Lung microvascular endothelial cell (primary cell): ENCODE measurements at regions not wholly inside any gene's neighbourhood (a gene's known extent, or its start where the extent isn't known, plus 50 kb on each side); places are given as distances from the start of the nearest gene placed in this dataset.
A peak's percentile ranks its signal among the peaks of the same experiment; 100 is the strongest.
"Not testable (repeated sequence)": the region's sequence is repeated elsewhere in the genome, so short reads cannot be mapped to it uniquely, and the experiment has no call there.

ENCODE experiments used
- DNase-seq, 2 donors: peaks; one replicate each; pipeline versions ENCODE4 v3.0.0 to v3.0.0-alpha.2; 2010; ENCODE audit warnings: low read depth in 2 of 2

- DNase-seq = no peak
Observed at GRCh38 chr14:82667501-82667900, 1133.8 kb upstream of the SEL1L start.

DNA sequence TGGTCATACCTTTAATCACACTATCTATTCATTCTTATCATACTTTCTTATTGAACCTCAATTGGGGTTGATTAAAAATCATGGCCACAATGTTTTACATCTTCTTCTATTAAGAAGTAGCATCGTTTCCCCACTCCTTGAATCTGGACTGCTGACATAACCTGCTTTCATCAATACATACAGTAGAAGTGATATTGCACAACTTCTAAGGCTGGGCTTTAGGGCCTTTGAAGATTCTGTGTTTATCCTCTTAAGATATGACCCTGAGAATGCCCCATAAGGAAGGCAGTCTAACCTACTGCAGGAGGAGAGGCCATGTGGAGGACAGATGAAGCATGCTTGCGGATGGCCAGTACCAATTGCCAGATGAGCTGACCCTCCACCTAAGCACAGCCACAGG, 1142.8 kb upstream of the SEL1L start:
- no peak for DNase-seq

- DNase-seq = no peak
Observed at GRCh38 chr14:82689948-82690347, 1156.3 kb upstream of the SEL1L start.

GRCh38 chr14:82691191-82691590, 1157.5 kb upstream of the SEL1L start:
- DNase-seq = not testable (repeated sequence)

DNA sequence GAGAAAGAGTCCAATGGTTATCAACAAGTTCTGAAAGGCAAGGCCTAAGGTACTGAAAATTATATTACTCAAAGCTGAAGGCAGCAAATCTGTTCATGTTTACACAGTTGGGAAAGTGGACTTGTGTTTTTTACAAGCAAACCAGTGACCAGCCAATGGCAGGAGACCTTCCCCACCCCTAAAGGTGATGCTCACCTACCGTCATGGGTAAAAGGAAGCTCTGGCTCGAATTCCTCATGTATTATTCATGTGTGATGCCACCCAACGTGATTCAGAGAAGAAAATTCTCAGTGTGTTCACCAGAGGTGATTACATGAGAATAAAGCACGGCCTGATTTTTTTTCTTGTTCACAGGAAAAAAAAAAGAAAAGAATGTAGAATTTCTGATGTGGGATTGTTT, 1161.2 kb upstream of the SEL1L start:
- DNase-seq = no peak

- DNase-seq = no peak
Observed at GRCh38 chr14:82704218-82704617, 1170.6 kb upstream of the SEL1L start.

GRCh38 chr14:82710267-82710841, 1176.7 kb upstream of the SEL1L start:
- peak; percentile 56 to 72 for DNase-seq

DNA sequence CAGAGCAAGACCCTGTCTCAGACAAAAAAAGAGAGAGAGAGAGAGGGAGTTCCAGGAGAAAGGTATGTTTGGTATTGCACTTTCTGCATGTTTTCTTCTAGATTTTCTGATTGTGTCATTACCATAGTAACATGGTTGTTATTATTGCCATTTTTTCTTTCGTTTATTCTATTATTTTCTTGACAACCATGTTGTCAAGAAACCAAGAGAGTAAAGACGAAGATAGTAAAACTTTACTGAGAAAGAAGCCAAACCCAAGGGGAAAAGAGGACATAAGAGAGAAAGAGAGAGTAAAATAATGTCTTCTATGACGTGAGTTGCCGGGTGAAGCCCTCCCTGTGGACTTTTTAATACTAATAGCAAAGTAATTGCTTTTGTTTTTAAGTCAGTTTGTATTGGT, 1186.0 kb upstream of the SEL1L start:
- DNase-seq = no peak

- no peak for DNase-seq
Observed at GRCh38 chr14:82720431-82720830, 1186.8 kb upstream of the SEL1L start.

- no peak for DNase-seq
Observed at GRCh38 chr14:82720946-82721345, 1187.3 kb upstream of the SEL1L start.

DNA sequence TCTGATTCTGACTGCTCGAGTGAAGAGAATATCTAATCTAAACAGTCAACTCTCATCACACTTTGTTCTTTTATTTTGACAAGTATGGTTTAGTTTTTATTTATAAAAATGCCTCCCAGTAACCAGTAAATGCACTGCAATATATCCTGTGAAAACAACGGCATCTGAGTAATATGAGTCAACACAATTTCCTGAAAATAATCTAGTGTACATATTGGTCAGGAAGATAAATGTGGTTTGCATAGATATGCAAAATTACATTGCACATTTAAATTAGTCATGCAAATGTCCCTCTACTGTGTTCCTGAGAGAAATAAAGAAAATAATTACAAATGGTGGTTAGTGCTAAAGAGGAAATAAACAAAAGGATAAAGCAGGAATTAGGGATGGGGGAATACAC, 1190.7 kb upstream of the SEL1L start:
- DNase-seq = no peak

DNA sequence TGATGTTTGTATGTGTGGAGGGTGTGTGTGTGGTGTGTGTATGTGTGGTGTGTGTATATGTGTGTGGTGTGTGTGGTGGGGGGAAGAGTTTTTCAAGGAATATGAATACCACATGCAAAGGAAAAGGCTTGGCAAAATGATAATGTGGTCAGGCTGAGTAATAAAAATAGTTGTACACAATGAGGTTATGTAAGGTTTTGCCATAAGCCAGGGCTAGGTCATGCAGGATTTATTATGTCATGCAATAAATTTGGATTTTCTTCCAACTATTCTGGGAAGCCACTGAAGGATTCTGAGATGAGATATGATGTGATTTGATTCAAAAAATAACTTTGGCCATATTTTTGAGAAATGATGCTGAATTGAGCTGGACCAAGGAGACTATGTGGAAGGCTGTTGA, 1191.6 kb upstream of the SEL1L start:
- no peak for DNase-seq

DNA sequence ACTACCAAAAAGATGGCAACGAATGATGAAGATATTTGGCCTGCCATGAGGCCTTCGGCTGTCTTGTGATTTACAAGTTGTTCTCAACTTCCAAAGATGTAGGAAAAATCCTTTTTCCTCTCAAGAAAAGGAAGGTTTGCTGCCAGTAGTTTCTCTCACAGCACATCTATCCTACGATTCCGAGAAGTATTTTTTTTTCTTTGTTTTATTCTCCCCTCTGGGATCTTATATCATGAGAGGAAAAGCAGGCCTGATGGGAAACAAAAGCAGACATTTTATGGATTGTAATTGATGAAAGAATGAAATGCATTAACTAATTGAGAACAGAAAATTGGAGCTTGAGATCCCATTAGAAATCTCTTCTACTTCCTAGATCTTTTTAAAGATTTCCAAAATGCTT, 1197.9 kb upstream of the SEL1L start:
- DNase-seq = no peak

- DNase-seq = no peak
Observed at GRCh38 chr14:82740547-82740946, 1206.9 kb upstream of the SEL1L start.

- no peak for DNase-seq
Observed at GRCh38 chr14:82755476-82755875, 1221.8 kb upstream of the SEL1L start.

GRCh38 chr14:82755923-82756322, 1222.3 kb upstream of the SEL1L start:
- no peak for DNase-seq

DNA sequence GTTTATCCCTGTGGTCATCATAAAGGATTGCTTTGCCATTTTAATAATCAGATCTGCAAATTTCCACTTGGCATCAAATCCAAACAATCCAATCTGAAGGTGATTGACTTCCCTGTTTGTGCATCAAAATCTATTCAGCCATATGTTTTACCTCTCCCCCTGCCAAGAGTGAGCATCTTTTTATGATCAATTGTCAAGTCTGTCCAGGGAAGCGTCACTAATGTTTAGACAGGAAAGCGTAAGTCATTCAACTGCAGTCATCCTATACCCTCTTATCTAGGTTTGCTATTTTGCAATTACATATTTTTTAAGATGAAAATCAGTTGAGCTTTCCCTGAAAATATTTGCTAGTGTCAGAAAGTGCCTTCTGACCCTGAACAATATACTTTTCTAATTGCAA, 1224.1 kb upstream of the SEL1L start:
- DNase-seq = no peak

DNA sequence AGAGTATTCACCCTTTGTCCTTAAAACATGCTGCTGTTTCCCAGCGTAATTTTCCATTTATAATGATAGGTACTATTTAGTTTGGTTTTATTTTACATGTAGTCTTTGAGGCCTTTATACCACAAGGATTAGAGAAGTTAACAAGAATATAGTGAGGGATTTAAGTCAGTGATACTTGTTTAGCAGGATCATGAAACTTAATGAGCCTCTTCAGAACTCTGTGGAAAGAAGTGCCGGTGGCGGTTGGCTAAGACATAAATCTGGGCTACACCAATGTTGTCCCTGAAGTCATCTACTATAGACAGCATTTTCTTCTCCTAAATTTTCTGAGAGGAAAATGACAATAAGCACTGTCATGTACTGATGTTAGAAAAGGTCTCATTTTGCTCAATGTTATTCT, 1226.0 kb upstream of the SEL1L start:
- DNase-seq = no peak

DNA sequence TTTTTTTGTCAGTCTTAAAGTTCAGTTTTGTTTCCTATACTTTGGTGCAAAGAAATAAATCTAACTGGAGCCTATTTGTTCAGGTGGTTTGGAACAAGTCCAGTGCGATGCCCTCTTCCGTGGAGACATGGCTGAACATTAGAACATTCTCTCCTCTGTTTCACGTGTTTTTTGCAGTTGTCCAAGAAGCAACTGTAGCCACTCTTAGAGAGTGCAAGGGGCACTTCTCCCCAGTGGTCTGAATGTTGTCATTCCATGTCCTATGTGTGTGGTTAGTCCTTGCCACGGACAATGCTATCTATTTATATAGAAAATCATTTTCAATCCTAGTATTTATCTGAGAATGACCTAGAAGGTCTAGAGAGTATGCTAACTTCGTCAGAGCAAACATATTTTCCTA, 1232.5 kb upstream of the SEL1L start:
- no peak for DNase-seq

GRCh38 chr14:82766996-82767395, 1233.3 kb upstream of the SEL1L start:
- DNase-seq = no peak

- DNase-seq = no peak
Observed at GRCh38 chr14:82776958-82777357, 1243.3 kb upstream of the SEL1L start.

DNA sequence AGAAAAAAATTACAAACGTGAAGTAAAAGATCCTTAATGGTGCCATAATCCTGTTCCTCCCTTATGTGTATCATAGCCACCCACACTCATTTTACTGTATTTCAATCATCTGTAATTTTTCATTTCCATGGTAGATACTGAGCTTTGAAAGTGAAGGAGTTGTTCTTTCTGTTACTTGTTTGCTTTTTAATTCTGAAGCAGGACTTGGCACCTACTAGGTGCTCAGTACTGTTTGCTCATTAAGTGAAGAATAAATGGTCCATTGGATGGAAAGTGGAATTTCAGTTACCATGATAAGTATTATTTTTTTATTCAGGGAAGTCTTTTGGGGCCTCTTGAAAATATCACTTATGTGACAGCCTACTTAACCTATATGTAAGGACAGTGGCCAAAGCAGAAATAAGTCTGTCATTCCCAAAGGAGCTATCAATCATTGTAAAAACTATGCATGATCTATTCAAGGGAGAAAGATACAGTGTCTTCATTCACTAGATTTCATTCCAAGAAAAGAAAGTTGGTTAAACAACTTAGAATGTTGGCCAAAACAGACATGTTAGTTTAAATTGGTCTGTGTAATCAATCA, 1244.4 kb upstream of the SEL1L start:
- no peak for DNase-seq

DNA sequence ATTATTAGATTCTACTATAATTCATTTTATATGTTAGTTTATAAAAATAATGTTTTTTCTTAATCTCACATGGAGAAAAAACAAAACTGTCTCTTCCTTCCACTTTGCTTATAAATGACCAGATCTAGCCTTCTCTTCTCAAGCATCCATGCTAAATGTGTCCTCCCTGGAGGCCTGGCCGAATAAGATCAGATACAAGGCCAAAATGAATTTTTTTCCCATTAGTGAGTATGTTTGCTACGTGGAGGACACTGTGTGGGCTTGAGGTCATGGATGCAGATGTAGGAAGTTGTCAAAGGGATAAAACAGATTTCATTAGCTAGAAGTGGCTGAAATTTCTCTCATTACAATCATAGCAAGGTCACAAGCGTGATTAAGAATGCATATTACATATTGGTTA, 1244.9 kb upstream of the SEL1L start:
- no peak for DNase-seq

GRCh38 chr14:82779301-82779700, 1245.6 kb upstream of the SEL1L start:
- no peak for DNase-seq
